HG02885 (cell line): ENCODE measurements at regions not wholly inside any gene's neighbourhood (a gene's known extent, or its start where the extent isn't known, plus 50 kb on each side); places are given as distances from the start of the nearest gene placed in this dataset.
A peak's percentile ranks its signal among the peaks of the same experiment; 100 is the strongest.

Experiments used
- ATAC-seq: cut with Tn5 transposase; IDR thresholded peaks from one replicate; pipeline ENCODE4 v1.9.1; 2021; ENCODE audit warnings: mild to moderate bottlenecking; ENCODE audit not compliant: unreplicated experiment, poor library complexity

DNA sequence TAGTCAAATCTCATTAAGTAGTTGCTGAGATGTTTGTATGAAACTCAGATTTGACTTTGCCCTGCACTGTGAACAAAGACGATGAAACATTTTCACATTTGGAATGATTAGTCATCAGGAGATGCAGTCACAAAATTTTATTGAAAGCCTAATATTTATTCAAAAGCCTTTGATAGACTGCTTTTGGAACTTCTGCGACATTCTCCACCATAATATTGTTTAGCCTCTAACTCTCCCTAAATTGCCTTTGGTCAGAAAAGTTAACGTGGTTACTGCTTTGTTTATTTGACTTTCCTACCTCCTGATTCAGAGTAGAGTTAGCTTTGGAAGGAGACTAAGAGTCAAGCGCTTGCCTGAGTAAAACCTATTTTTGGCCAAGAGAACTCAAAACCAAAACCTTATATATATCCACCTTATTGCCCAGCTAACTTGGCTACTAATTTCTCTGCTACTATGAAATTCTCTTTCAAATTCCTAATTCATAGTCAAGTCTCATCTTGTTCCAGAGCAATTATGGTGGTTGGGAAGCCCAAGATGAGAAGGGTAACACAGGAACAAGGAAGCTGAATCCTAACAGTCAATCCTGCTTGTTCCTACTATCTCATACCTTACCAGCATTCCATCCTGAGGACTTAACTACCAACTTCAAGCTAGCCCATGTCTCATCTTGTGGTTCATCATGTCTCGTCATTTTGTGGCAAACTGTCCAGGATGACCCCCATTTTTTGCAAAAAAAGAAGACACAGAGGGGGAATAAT is 429.6 kb downstream of the USP25 start:
- no peak for ATAC-seq

DNA sequence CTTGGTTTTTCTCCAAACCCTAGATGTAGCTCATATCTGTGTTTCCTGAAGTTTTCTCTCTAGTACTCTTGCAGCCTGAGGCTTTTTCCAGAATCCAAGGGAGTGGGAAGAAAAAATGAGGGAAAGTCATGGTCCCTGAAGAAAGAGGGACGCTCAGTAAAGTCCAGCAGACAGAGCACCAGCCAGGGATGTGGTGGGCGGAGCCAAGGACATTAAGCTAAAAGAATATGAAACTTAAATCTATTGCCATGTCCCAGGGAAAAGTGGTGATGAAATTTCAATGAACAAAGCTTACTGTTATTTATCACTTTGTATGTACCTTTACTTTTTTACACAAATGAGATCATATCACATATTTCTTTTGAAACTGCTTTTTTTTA is 430.2 kb downstream of the USP25 start:
- no peak for ATAC-seq

DNA sequence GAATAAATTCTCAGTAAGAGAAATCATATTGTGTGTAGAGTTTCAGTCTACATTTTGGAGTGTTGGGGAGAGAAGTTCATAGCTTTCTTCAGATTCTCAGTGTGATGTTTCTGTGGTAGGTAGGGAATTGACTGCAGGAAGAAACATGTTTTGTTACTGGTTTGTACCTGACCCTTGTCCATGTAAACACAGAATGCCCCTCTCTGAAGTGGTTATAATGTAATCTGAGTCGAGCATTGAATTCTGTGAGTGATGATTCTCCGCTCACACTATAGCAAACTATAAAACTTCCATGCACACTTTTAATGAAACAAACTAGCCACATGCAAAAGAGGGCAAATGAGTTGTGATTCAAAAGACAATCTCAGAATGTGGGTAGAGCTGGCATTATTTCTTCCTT is 433.2 kb downstream of the USP25 start:
- ATAC-seq = no peak

DNA sequence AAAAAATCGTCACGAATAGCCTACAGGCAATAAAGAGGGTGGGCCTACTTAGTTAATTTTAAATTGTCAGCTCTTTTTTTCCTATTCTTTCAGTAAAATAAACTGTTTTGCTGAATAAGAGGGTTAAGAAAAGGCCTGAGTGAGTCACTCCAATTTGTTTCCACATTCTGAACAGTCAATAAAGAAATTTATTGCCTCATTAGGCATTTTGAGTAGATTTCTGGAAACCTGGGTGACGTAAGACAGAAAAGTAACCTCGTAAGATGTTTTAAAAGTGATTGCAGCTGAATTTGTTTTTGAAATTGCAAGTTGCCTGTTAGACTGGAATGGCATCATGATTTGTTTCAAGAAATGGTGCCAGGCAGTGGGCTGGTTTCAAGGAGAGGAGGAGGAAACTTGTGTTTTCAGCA is 439.3 kb downstream of the USP25 start:
- ATAC-seq = no peak

DNA sequence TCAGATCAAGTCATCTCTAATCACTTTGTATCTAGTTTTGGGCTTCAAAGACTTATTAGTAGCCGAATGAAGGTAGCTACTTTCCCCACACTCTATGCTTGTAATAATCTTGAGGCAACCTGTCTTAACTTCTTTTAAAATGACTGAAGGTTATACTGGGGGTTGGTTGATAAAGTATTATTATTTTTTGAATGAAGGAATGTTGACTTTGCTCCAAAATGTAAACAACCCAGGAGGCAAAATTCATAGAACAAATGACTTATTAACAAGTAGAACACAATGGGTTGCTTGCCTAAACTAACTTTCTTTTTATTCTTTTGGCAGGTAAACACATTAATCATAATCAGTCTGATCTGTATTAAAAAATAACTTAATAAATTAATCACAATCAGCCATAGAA is 440.0 kb downstream of the USP25 start:
- no peak for ATAC-seq

DNA sequence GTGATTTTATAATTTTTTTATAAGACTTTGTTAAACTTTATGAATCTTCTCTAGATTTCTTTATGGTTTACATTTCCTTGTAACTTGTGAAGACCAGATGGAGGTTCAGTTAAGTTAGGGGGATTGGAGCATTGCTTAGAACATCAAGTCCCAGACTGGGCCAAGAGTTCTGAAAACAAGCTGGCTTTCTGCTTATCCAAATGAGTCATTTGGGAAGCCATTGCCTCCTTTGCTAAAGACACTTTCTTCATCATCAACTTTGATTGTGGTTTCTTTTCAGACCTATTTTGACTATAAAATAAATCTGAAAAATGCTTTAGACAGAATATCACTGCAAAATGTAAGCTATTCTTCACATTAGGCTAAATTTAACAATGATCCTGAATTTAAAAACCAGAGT is 446.8 kb downstream of the USP25 start:
- no peak for ATAC-seq

DNA sequence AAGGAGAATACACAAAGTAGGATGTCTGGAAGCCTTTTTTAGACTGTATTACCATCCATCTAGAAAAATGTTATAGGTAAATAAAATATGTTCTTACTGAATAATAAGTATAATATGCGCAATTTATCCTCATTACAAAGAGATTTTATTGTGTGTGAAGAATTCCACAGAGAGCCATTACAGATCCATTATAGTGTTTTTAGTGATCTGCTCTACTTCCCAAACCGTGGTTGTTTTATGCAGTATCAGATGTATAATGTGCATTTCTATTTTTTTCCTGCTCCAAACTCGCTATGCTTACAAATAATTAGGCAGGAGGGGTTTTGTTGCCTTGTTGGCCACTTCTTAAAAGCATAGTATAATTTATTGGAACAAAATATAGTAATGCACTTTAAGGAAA is 447.8 kb downstream of the USP25 start:
- no peak for ATAC-seq

DNA sequence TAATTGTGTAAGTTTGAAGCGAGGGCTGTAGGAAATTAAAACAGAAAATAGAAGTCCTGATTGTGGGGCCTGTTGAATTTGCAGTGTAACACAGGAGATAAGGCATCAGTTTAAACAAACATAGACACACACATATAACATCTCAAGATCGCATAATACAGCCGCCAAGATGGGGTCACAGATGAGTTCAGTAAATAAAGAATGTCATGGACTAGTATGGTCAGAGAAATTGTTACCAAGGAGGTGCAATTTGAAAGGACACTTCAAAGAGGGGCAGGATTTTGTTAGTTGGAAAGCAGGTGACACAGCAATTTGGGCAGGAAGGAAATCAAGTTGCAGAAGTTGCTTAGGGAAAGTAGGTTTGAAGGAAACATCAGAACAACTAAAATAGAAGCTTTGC is 450.0 kb downstream of the USP25 start:
- no peak for ATAC-seq

DNA sequence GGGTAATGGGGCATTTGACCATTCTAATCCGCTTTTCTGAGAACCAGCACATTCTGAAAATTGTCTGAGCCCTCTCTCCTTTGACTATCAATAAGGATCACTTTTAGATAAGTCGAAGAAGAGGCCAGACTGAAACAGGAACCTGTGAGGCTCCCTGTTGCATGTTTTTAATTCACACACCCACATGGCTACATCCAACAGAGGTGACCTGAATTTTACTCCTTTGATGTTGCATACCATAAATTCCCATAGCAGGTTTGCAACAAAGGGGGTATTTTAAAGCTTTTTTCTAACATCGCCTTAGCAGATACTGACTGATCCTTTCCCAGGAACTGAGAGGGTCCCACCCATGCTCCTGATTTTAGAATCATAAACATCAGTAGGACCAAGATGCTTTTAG is 450.8 kb downstream of the USP25 start:
- ATAC-seq = no peak

DNA sequence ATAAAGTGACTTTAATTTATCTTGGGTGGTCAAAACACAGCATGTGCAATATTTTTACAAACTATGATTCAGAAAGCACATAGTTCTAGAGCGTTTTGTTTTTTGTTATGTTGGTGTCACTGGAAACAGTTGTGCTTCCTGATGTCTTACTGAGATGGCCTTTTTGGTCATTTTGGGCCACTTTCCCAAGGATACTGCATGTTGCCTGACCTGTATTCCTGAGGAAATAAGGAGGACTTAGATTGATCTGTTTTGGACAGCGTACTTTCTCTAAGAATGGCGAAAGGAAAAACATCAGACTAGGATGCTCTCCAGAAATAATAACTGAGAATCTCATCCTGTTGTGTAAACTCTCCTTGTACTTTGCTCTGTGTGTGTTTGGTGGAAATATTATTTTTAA is 451.2 kb downstream of the USP25 start:
- ATAC-seq = no peak

DNA sequence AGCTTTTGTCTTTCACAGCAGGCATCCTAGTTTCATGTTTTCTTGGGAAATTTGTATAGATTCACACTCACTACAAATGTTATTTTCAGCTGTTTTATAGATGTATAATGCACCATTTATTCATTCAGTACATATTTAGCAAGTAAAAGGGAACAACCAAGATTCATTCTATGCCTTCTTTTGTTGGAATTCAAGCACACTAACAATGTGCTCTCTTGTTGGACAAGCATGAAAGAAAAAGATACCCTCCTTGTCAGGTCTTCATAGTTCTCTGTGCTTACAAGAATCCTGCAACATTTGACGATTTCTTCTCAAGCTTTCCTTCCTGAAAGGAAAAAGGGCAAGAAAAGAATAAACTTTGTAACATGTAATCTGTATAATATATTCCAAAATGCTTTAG is 456.0 kb downstream of the USP25 start:
- ATAC-seq = no peak

DNA sequence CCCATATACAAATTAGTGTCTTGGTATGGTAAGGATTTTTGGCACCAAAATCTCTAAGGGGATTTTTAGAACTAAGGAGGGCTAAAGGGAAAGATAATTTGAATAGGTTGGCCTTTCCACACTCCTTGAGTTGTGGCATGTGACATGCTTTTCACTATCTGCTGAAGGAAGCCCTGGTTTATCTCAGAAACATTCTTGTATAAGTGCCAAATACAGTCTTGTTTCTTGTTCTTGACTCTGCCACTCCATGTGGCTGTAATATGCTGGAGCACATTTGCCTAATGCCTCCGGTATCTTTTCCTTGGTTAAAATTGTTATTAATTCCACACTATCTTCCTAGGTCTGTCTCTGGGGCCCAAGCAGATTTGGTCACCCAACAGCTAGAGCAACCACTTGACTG is 457.0 kb downstream of the USP25 start:
- ATAC-seq = no peak

DNA sequence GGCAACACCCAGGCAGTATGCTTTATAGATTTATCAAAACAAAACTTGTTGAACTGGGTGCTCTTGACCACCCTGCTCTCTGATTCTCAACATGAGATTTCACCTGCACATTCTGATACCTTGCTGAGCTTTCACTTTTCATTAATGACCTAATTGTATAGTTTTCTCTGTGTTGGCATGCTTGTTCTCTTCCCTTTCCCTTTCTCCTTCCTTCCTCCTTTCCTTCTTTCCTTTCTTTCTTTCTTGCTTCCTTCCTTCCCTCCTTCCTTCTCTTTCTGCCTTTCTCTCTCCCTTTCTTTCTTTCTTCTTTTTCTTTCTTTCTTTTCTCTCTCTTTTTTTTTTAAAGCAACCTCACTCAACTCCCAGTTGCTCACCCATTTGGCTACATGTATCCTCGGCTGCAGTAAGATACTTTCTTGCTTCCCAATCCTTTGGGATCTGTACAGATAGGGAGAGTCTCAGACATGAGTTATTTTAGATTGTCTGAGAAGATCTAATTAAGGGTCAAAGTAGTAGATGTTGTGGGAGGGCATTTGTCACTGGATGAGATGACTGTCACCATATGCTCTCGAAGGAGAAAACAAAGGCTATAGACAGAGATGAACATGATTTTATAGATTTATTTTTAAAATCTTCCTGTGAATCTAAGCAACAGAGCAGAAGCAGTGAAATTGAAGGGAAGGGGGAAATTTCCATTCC is 458.0 kb downstream of the USP25 start:
- ATAC-seq = no peak

DNA sequence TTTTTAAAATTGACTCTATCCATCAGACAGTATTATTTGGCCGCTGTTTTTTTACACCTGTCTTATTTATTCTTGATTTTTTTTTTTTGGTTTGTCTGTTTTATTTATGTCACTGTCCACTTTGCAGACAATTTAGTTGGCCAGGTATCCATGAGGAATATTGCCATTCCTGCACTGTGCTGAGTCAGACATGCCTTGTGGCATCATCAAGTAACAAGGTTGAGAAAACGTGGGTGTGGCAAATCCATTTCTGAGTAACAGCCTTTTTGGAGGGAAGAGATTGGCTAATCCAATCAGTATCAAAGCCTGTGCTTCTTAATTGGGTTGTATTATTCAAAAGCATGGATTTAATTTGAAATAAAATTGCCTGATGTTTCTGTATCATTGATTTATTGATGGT is 463.1 kb downstream of the USP25 start:
- no peak for ATAC-seq

DNA sequence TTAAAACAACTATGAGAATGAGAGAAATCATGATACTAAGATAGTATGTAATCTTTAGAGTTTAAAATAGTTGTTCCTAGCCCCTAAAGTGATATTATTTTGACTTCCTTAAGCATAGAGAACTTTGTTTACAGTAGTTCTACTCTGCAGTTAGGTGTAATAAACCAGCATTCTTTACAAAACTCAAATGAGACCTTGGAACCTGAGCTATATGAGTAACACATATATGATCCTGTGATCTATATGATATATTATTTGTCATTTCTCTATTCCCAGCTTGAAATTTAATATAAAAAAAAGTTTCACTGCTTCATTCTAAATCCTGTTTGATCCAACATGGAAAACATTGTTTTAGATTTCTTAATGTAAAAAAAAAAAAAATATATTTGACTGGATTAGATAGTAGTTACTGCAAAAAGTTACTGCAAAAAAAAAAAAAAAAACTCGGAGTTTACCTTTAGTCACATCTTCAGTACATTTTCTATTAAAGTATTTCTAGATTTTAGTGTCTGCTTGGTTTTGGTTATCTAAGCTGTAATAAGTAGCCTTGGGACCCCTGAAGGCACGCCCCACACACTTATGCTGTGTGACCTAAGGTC is 463.8 kb downstream of the USP25 start:
- peak; percentile 20 for ATAC-seq

DNA sequence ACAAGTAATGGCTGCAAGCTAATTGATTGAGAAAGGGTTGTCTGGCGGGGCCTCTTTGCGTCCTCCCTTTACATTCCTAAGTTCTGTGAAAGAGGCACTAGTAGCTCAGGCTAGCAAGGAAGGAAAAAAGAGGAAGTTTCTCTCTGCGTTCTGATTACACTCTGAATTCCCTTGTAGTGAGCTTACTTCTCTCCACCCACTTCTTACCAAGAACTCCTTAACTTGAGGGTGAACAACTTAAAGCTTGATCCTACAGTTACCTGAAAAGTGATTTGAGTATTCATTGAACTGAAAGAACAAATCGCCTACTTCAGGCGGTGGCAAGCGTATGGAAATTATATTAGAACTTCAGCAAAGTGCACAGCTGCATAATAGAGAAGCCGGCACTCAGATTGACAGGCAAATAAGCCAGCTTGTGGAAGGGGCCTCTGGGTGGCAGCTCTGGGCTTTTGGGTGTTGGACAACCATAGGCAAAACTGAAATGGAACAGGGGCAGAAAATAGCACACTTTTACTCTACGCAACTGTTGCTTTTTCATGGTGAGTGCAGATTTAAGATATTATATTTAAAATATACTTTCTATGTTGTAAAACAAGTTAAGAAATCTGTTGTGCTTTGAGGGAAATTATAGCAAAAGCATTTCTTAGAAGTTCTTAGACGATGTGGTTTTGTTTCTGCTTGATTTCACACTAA is 464.5 kb downstream of the USP25 start:
- ATAC-seq = peak; percentile 56

DNA sequence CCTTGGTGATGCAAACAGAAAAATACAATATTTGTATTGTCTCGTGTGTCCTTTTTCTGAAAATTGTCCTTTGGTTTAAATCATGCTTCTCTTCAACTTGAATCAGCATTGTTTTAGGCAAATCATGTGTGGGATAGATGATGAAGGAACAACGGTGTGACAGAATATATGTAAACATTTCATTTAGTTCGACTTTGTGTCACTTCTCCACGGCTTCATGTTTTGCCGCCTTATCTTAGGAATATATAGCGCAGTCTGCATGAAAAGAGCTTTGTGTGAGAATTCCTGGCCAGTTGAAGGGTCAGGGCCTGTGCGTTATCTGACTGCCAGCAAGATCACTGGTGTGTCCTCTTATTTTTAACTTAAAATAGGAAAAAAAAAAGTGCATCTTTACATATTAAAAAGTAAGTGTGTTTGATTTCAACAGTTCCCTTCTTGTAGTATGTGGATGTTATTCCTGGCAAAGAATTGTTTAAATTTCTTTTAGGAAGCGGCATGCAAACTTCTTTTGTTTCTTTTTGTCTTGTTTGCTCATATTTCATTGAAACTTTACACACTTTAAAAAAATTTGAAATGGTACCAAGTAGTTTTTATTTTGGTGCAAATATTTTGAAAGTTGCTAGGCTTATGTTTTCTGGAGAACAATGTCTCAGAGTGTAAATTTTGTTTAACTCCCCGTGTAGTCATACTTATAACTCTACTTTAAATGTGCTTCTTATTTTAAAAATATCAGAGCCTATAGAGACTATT is 465.2 kb downstream of the USP25 start:
- ATAC-seq = peak; percentile 20

DNA sequence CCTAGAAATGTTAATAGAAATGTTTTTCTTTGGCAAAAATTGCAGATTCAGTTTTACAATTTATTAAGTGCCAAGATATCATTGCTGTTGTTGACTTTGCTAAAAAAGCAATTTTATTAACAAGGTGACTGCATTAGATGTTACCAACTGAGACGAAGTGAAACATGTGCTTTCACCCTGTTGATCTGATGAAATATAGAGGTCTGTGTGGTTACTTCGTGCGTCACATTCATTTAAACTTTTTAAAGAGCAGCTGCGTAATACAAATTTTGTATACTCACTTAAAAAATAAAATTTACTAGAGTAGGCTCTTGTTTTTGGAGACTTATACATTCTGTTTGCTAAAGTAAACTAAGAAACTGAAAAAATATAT is 465.7 kb downstream of the USP25 start:
- no peak for ATAC-seq

DNA sequence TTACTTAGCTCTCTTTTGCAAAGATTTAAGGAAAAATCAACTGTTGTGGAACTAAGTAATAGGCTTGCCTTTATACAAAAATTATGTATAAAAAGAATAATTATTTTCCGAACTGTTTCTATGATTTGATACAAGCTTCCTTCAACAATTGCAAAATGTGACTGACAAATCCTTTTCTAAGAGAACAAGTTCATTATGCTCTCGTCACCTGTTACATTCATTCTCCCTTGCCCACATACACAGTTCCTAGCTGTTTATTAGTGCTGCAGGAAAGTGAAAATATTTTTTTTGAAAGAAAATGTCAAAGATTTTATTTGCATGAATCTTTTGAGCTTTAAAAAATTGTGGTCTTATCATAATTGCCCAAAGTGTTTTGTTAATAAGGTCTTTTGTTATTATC is 466.2 kb downstream of the USP25 start:
- ATAC-seq = no peak

DNA sequence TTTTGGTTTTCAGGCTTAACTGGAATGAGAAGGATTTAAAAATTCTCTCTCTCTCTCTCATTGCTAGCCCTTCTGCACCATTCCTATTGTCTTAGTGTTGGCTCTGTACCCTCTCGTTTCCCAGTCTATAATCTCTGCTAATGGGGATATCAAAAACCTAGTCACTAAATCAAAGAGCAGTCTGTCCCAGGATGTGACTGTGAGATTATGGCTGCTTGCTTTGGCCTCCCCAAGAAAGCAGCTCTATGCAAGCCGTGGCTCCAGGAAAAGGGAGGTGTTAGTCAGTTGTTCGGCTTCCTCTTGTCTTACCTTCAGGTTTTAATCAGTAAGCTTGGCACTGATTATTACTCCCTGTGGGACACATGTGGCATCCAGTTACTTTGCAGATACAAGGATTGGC is 468.8 kb downstream of the USP25 start:
- no peak for ATAC-seq

DNA sequence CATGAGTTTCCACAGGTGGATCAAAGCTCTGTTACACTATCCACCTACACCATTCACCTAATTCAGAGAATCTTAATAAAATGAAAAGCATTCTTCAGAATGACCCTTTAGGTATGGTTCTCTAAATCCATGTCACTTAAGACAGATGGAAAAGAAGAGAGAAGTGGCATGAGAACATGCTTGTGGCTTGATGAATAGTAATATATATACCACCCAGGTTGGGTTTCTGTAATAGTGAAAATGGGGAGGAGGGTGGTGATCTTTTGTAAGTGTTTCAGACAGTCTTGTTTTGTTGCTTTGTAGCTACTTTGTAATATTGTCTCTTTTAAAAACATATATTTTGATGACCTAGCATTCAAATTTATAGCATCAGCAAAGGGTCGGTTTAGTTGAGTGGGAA is 469.8 kb downstream of the USP25 start:
- ATAC-seq = no peak
